ENCODE measurements at regions not wholly inside any gene's neighbourhood (a gene's known extent, or its start where the extent isn't known, plus 50 kb on each side); places are given as distances from the start of the nearest gene placed in this dataset.

GRCh38 chr12:93174048-93174447 is 203.7 kb upstream of the NUDT4 start:
- TF ChIP-seq CTCF (IDR thresholded peaks at IDR 0.05; ENCODE audit: extremely low read depth, low read depth, low read length): no peak
- Histone ChIP-seq H3K4me1 (ENCODE audit: insufficient read depth, low read length) (peaks cover 47% of the 10 kb centered on the region), H3K36me3 (ENCODE audit: insufficient read depth, low read length) (no peaks in the 10 kb centered on the region), H3K27me3 (ENCODE audit: insufficient read depth, low read length) (no peaks in the 10 kb centered on the region), H3K4me2 (ENCODE audit: insufficient read depth, low read length) (peak overlapping the region; percentile 27), H4K20me1 (ENCODE audit: insufficient read depth, low read length) (no peaks in the 10 kb centered on the region), H3K9me3 (ENCODE audit: low read depth, low read length) (no peaks in the 10 kb centered on the region), H3K27ac (ENCODE audit: low read depth, low read length) (peak overlapping the region; percentile 34), H2AFZ (ENCODE audit: low read length) (no peak overlapping the region), H3K79me2 (ENCODE audit: insufficient read depth, low read length) (no peaks in the 10 kb centered on the region), H3K4me3 (ENCODE audit: insufficient read depth, low read length) (no peak overlapping the region)
- no peak for DNase-seq (ENCODE audit: insufficient read length, low spot score, missing footprints)

GRCh38 chr12:93174473-93174872 is 203.3 kb upstream of the NUDT4 start:
- Histone ChIP-seq H2AFZ (ENCODE audit: low read length) (no peak overlapping the region), H3K4me2 (ENCODE audit: insufficient read depth, low read length) (peak overlapping the region; percentile 27), H4K20me1 (ENCODE audit: insufficient read depth, low read length) (no peaks in the 10 kb centered on the region), H3K36me3 (ENCODE audit: insufficient read depth, low read length) (no peaks in the 10 kb centered on the region), H3K79me2 (ENCODE audit: insufficient read depth, low read length) (no peaks in the 10 kb centered on the region), H3K4me3 (ENCODE audit: insufficient read depth, low read length) (no peak overlapping the region), H3K27ac (ENCODE audit: low read depth, low read length) (peak overlapping the region; percentile 34), H3K27me3 (ENCODE audit: insufficient read depth, low read length) (no peaks in the 10 kb centered on the region), H3K9me3 (ENCODE audit: low read depth, low read length) (no peaks in the 10 kb centered on the region), H3K4me1 (ENCODE audit: insufficient read depth, low read length) (peaks cover 47% of the 10 kb centered on the region)
- no peak for DNase-seq (ENCODE audit: insufficient read length, low spot score, missing footprints)
- TF ChIP-seq CTCF (IDR thresholded peaks at IDR 0.05; ENCODE audit: extremely low read depth, low read depth, low read length): no peak

GRCh38 chr12:93176165-93176564 is 201.6 kb upstream of the NUDT4 start:
- Histone ChIP-seq H4K20me1 (ENCODE audit: insufficient read depth, low read length) (no peaks in the 10 kb centered on the region), H3K4me1 (ENCODE audit: insufficient read depth, low read length) (peaks cover 47% of the 10 kb centered on the region), H3K9me3 (ENCODE audit: low read depth, low read length) (no peaks in the 10 kb centered on the region), H2AFZ (ENCODE audit: low read length) (no peak overlapping the region), H3K36me3 (ENCODE audit: insufficient read depth, low read length) (no peaks in the 10 kb centered on the region), H3K27ac (ENCODE audit: low read depth, low read length) (peak overlapping the region; percentile 73), H3K4me3 (ENCODE audit: insufficient read depth, low read length) (no peak overlapping the region), H3K27me3 (ENCODE audit: insufficient read depth, low read length) (no peaks in the 10 kb centered on the region), H3K79me2 (ENCODE audit: insufficient read depth, low read length) (no peaks in the 10 kb centered on the region), H3K4me2 (ENCODE audit: insufficient read depth, low read length) (peak overlapping the region; percentile 35)
- peak; percentile 77 for DNase-seq (ENCODE audit: insufficient read length, low spot score, missing footprints)
- TF ChIP-seq CTCF (IDR thresholded peaks at IDR 0.05; ENCODE audit: extremely low read depth, low read depth, low read length): no peak

- Histone ChIP-seq H3K27me3 (ENCODE audit: insufficient read depth, low read length) (no peaks in the 10 kb centered on the region), H3K9me3 (ENCODE audit: low read depth, low read length) (no peaks in the 10 kb centered on the region), H3K79me2 (ENCODE audit: insufficient read depth, low read length) (no peaks in the 10 kb centered on the region), H3K27ac (ENCODE audit: low read depth, low read length) (peak overlapping the region; percentile 4), H4K20me1 (ENCODE audit: insufficient read depth, low read length) (no peaks in the 10 kb centered on the region), H3K4me1 (ENCODE audit: insufficient read depth, low read length) (peaks cover 47% of the 10 kb centered on the region), H2AFZ (ENCODE audit: low read length) (no peak overlapping the region), H3K4me3 (ENCODE audit: insufficient read depth, low read length) (no peak overlapping the region), H3K36me3 (ENCODE audit: insufficient read depth, low read length) (no peaks in the 10 kb centered on the region), H3K4me2 (ENCODE audit: insufficient read depth, low read length) (no peak overlapping the region)
- no peak for DNase-seq (ENCODE audit: insufficient read length, low spot score, missing footprints)
- TF ChIP-seq CTCF (IDR thresholded peaks at IDR 0.05; ENCODE audit: extremely low read depth, low read depth, low read length): no peak
Observed at GRCh38 chr12:93176610-93177126, 201.1 kb upstream of the NUDT4 start.

Measured in osteoblast (primary cell).